HCT116 (cell line): ENCODE measurements at regions not wholly inside any gene's neighbourhood (a gene's known extent, or its start where the extent isn't known, plus 50 kb on each side); places are given as distances from the start of the nearest gene placed in this dataset.

ENCODE experiments used
- ATAC-seq: fragments of 200-7000 bp; cut with Tn5 transposase; 2 replicates; pipeline ENCODE4 v1.9.1; 2020; ENCODE audit warnings: mild to moderate bottlenecking, moderate library complexity
- BruUV-seq: library from RNA; stranded (reverse); fragments of 400-500 nt; replicated peaks from 2 replicates; lab custom pipeline; 2021; lab: Mats Ljungman, UMichigan
- CTCF ChIA-PET: fragments of 300-600 bp; sonication (Branson Sonifier 250); formaldehyde crosslinking; loops from one replicate; lab custom pipeline; 2021; ENCODE audit warnings: antibody characterized with exemption; lab: Charles Lee
- POLR2A ChIA-PET: fragments of 300-600, 350-600 bp; sonication (Branson Sonifier 250); formaldehyde crosslinking; loops from one replicate; lab custom pipeline; 2021; ENCODE audit warnings: antibody characterized with exemption; lab: Charles Lee
- RAD21 ChIA-PET, 2 experiments: fragments of 300-600 bp; sonication (Branson Sonifier 250); formaldehyde crosslinking; loops; one replicate each; lab custom pipeline; 2023; ENCODE audit warnings: low total read pairs in 2 of 2; ENCODE audit not compliant: uncharacterized antibody in 2 of 2, unreplicated experiment in 2 of 2, low non-redundant PET in 1 of 2; lab: Charles Lee
- DNase-seq: peaks from one replicate; pipeline ENCODE4 v3.0.0-alpha.2; 2010; ENCODE audit warnings: low read depth, low spot score
- H2AFZ ChIP-seq: fragments of 200-600 bp; shearing (Covaris generic), sonication (generic); 2 replicates; pipeline ENCODE4 v1.6.1; 2017; ENCODE audit warnings: low read depth, mixed run types, mixed read lengths, antibody characterized with exemption, low read length; ENCODE audit not compliant: poor library complexity, severe bottlenecking
- H3K27ac ChIP-seq: 2 replicates; pipeline ENCODE4 v1.5.1; 2012; ENCODE audit warnings: low read depth, low read length
- H3K27me3 ChIP-seq: fragments of 200-600 bp; sonication (generic); 2 replicates; pipeline ENCODE4 v1.6.1; 2016; ENCODE audit warnings: mixed run types, low read length, mixed read lengths; ENCODE audit not compliant: insufficient read depth
- H3K36me3 ChIP-seq, 2 experiments: fragments of 200-500 bp in 1 of 2; fragments of 200-600 bp in 1 of 2; sonication (Bioruptor generic) in 1 of 2; sonication (generic) in 1 of 2; 2 replicates each; pipeline versions ENCODE4 v1.5.1 to v1.6.1; 2014 to 2016; ENCODE audit warnings: low read length in 2 of 2, inconsistent platforms in 1 of 2, mixed read lengths in 1 of 2, mixed run types in 1 of 2; ENCODE audit not compliant: insufficient read depth in 2 of 2, control insufficient read depth in 1 of 2
- H3K4me1 ChIP-seq, 2 experiments: fragments of 200-600 bp in 1 of 2; sonication (generic) in 1 of 2; 2 replicates each; pipeline versions ENCODE4 v1.5.1 to v1.6.1; 2012 to 2017; ENCODE audit warnings: low read length in 2 of 2, inconsistent platforms in 1 of 2, mild to moderate bottlenecking in 1 of 2, mixed read lengths in 1 of 2, mixed run types in 1 of 2, moderate library complexity in 1 of 2; ENCODE audit not compliant: insufficient read depth in 2 of 2, control insufficient read depth in 1 of 2
- H3K4me2 ChIP-seq: fragments of 200-600 bp; sonication (generic); 2 replicates; pipeline ENCODE4 v1.6.1; 2017; ENCODE audit warnings: mixed run types, low read length, mixed read lengths
- H3K4me3 ChIP-seq, 2 experiments: fragments of 200-600 bp in 1 of 2; sonication (generic) in 1 of 2; replicated peaks in 1 of 2; 2 replicates each; pipeline ENCODE4 v1.5.1; 2011 to 2016; ENCODE audit warnings: low read length in 2 of 2, control low read depth in 1 of 2, low read depth in 1 of 2, mild to moderate bottlenecking in 1 of 2, mixed read lengths in 1 of 2, mixed run types in 1 of 2
- H3K79me2 ChIP-seq: fragments of 200-600 bp; sonication (generic); 2 replicates; pipeline ENCODE4 v1.6.1; 2017; ENCODE audit warnings: mild to moderate bottlenecking, mixed run types, low read length, moderate library complexity, mixed read lengths; ENCODE audit not compliant: insufficient read depth
- H3K9ac ChIP-seq: fragments of 200-600 bp; sonication (generic); 2 replicates; pipeline ENCODE4 v1.6.1; 2016; ENCODE audit warnings: low read length, mixed read lengths
- H3K9me2 ChIP-seq: fragments of 200-600 bp; sonication (generic), shearing (Covaris generic); 2 replicates; pipeline ENCODE4 v1.6.1; 2017; ENCODE audit warnings: mixed run types, mild to moderate bottlenecking, moderate library complexity; ENCODE audit not compliant: insufficient read depth
- H3K9me3 ChIP-seq, 2 experiments: fragments of 200-500 bp in 1 of 2; fragments of 200-600 bp in 1 of 2; sonication (Bioruptor generic) in 1 of 2; sonication (generic) in 1 of 2; 2 replicates each; pipeline ENCODE4 v1.6.1; 2014 to 2017; ENCODE audit warnings: low read length in 2 of 2, mixed read lengths in 2 of 2, inconsistent platforms in 1 of 2, low read depth in 1 of 2, mild to moderate bottlenecking in 1 of 2, mixed run types in 1 of 2, moderate library complexity in 1 of 2; ENCODE audit not compliant: control insufficient read depth in 1 of 2, insufficient read depth in 1 of 2
- H4K20me1 ChIP-seq: fragments of 200-600 bp; sonication (generic), shearing (Covaris generic); 2 replicates; pipeline ENCODE4 v1.6.1; 2017; ENCODE audit warnings: mixed run types, mild to moderate bottlenecking, moderate library complexity; ENCODE audit not compliant: insufficient read depth
- CBX3 ChIP-seq: IDR thresholded peaks from 2 replicates; pipeline ENCODE4 v1.6.1; 2012; ENCODE audit warnings: low read depth
- EGR1 ChIP-seq: IDR thresholded peaks from 2 replicates; pipeline ENCODE4 v1.6.1; 2012; ENCODE audit warnings: low read depth
- POLR2A ChIP-seq: IDR thresholded peaks from 2 replicates; pipeline ENCODE4 v1.7.0; 2011; ENCODE audit warnings: borderline replicate concordance; ENCODE audit not compliant: insufficient read depth, insufficient read length; ENCODE audit errors: extremely low read depth
- POLR2AphosphoS5 ChIP-seq: IDR thresholded peaks from 2 replicates; pipeline ENCODE4 v1.6.1; 2011; ENCODE audit warnings: mild to moderate bottlenecking, low read depth, low read length, moderate library complexity
- RAD21 ChIP-seq: IDR thresholded peaks from 2 replicates; pipeline ENCODE4 v1.6.1; 2012; ENCODE audit warnings: low read depth, mild to moderate bottlenecking
- SIN3A ChIP-seq: IDR thresholded peaks from 2 replicates; pipeline ENCODE4 v1.6.1; 2012; ENCODE audit warnings: low read depth
- SRF ChIP-seq: IDR thresholded peaks from 2 replicates; pipeline ENCODE4 v1.6.1; 2012; ENCODE audit warnings: low read depth
- TCF7L2 ChIP-seq: IDR thresholded peaks from 2 replicates; pipeline ENCODE4 v1.7.0; 2011; ENCODE audit warnings: borderline replicate concordance, inconsistent platforms; ENCODE audit not compliant: insufficient read depth, insufficient read length; ENCODE audit errors: extremely low read depth
- YY1 ChIP-seq: IDR thresholded peaks from 2 replicates; pipeline ENCODE4 v1.6.1; 2011; ENCODE audit warnings: low read length, low read depth, moderate library complexity, mild to moderate bottlenecking; ENCODE audit not compliant: insufficient replicate concordance; ENCODE audit errors: extremely low read depth
- ZFX ChIP-seq: fragments of 450-650 bp; IDR thresholded peaks from 2 replicates; pipeline ENCODE4 v1.6.1; 2017
- intact Hi-C: fragments of 100-400 bp; cut with micrococcal nuclease; formaldehyde crosslinking; loops from 2 replicates; pipeline ENCODE4 v1.10.0; 2022
- TF ChIP-seq, protein P1 (sequence below), 3 experiments: fragments of 200-600 bp in 1 of 3; sonication (generic) in 1 of 3; IDR thresholded peaks in 2 of 3; conservative IDR thresholded peaks in 1 of 3; 2 replicates each; pipeline ENCODE4 v1.5.1; 2012 to 2017; ENCODE audit warnings: low read depth in 2 of 3, low read length in 2 of 3, antibody characterized with exemption in 1 of 3, borderline replicate concordance in 1 of 3, control low read depth in 1 of 3, mild to moderate bottlenecking in 1 of 3, mixed read lengths in 1 of 3, mixed run types in 1 of 3, moderate library complexity in 1 of 3; ENCODE audit not compliant: insufficient read depth in 1 of 3
- TF ChIP-seq, protein P2 (sequence below): IDR thresholded peaks from 2 replicates; pipeline ENCODE4 v1.6.1; 2012
- TF ChIP-seq, protein P3 (sequence below): IDR thresholded peaks from 2 replicates; pipeline ENCODE4 v1.6.1; 2012; ENCODE audit warnings: low read depth
- TF ChIP-seq, protein P4 (sequence below): IDR thresholded peaks from 2 replicates; pipeline ENCODE4 v1.6.1; 2011; ENCODE audit warnings: mild to moderate bottlenecking, low read length, moderate library complexity; ENCODE audit not compliant: insufficient replicate concordance; ENCODE audit errors: extremely low read depth

DNA sequence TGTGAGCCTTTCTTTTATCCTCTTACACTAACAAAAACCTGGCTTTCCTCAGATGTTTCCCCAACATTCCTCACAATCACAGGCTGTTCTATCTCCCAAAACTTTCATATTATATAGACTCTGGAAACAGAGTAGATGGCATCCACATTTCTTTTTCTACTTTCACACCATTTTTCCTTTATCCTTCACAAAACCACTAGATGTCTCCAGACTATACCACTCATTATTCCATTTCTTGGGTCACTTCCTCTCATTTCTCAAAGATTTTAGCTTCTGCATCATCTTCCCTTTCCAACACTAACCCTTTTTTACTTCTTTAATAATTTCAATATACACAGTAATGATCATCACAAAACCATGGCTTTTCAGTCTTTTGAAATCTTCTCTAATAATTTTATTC lies 286.0 kb upstream of the DEPDC1 start:
- no peak overlapping the region for H3K27ac ChIP-seq
- ChIA-PET CTCF (no interaction called here), RAD21 (no interaction called here), POLR2A (no interaction called here)
- no peak overlapping the region for H2AFZ ChIP-seq
- no peaks in the 10 kb centered on the region for H3K4me1 ChIP-seq
- H3K36me3 ChIP-seq: no peaks in the 10 kb centered on the region
- TF ChIP-seq, protein P1, sequence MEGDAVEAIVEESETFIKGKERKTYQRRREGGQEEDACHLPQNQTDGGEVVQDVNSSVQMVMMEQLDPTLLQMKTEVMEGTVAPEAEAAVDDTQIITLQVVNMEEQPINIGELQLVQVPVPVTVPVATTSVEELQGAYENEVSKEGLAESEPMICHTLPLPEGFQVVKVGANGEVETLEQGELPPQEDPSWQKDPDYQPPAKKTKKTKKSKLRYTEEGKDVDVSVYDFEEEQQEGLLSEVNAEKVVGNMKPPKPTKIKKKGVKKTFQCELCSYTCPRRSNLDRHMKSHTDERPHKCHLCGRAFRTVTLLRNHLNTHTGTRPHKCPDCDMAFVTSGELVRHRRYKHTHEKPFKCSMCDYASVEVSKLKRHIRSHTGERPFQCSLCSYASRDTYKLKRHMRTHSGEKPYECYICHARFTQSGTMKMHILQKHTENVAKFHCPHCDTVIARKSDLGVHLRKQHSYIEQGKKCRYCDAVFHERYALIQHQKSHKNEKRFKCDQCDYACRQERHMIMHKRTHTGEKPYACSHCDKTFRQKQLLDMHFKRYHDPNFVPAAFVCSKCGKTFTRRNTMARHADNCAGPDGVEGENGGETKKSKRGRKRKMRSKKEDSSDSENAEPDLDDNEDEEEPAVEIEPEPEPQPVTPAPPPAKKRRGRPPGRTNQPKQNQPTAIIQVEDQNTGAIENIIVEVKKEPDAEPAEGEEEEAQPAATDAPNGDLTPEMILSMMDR (IDR thresholded peaks at IDR 0.05 in 2 of 3, conservative IDR thresholded peaks at IDR 0.05 in 1 of 3; ENCODE audit: borderline replicate concordance in 1 of 3, insufficient read depth in 1 of 3, low read depth in 2 of 3, low read length in 2 of 3): peak in 2 of 3 experiments; percentile 6 to 27; a peak in 1 of 6 replicates
- TF ChIP-seq SIN3A (no peak), RAD21 (peak; percentile 33; the same call in 1 of the 2 replicates), CBX3 (no peak)
- TF ChIP-seq, protein P2, sequence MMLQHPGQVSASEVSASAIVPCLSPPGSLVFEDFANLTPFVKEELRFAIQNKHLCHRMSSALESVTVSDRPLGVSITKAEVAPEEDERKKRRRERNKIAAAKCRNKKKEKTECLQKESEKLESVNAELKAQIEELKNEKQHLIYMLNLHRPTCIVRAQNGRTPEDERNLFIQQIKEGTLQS: no peak
- ATAC-seq: no peak
- no peak overlapping the region for H3K4me2 ChIP-seq
- no peak overlapping the region for H3K9ac ChIP-seq
- no peaks in the 10 kb centered on the region for H3K9me3 ChIP-seq
- H4K20me1 ChIP-seq: no peaks in the 10 kb centered on the region
- intact Hi-C loops: no loop called here
- no peak overlapping the region for H3K4me3 ChIP-seq
- no peaks in the 10 kb centered on the region for H3K79me2 ChIP-seq
- no peaks in the 10 kb centered on the region for H3K27me3 ChIP-seq
- no peaks in the 10 kb centered on the region for H3K9me2 ChIP-seq
- no peak for DNase-seq
- no TSS peak for BruUV-seq

DNA sequence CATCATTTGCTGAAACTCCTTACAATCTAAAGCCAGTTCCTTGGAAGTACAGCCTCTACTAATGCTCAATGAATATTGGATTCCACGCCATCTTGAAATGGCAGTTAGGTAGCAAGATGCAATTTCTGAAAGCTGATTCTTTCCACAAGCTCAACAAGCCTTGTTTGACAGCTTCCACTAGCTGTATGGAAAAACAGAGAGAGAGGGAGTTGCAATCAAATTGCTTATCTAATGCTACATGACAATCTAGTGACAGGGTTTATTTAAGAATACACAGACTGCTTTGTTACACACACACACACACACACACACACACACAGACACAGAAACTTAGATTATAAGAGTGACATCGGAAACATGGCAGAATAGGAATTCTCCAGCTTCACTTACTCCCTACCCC lies 288.4 kb upstream of the DEPDC1 start:
- no peaks in the 10 kb centered on the region for H3K9me3 ChIP-seq
- ChIA-PET POLR2A (no interaction called here), CTCF (no interaction called here), RAD21 (no interaction called here)
- no peak overlapping the region for H3K4me3 ChIP-seq
- H3K9ac ChIP-seq: no peak overlapping the region
- H4K20me1 ChIP-seq: no peaks in the 10 kb centered on the region
- no peaks in the 10 kb centered on the region for H3K27me3 ChIP-seq
- no peaks in the 10 kb centered on the region for H3K36me3 ChIP-seq
- no peaks in the 10 kb centered on the region for H3K4me1 ChIP-seq
- no peak overlapping the region for H2AFZ ChIP-seq
- H3K4me2 ChIP-seq: no peak overlapping the region
- ATAC-seq (no peak), DNase-seq (no peak)
- H3K9me2 ChIP-seq: no peaks in the 10 kb centered on the region
- intact Hi-C loops: no loop called here
- H3K79me2 ChIP-seq: no peaks in the 10 kb centered on the region
- no peak overlapping the region for H3K27ac ChIP-seq
- BruUV-seq: no TSS peak
- TF ChIP-seq, protein P3, sequence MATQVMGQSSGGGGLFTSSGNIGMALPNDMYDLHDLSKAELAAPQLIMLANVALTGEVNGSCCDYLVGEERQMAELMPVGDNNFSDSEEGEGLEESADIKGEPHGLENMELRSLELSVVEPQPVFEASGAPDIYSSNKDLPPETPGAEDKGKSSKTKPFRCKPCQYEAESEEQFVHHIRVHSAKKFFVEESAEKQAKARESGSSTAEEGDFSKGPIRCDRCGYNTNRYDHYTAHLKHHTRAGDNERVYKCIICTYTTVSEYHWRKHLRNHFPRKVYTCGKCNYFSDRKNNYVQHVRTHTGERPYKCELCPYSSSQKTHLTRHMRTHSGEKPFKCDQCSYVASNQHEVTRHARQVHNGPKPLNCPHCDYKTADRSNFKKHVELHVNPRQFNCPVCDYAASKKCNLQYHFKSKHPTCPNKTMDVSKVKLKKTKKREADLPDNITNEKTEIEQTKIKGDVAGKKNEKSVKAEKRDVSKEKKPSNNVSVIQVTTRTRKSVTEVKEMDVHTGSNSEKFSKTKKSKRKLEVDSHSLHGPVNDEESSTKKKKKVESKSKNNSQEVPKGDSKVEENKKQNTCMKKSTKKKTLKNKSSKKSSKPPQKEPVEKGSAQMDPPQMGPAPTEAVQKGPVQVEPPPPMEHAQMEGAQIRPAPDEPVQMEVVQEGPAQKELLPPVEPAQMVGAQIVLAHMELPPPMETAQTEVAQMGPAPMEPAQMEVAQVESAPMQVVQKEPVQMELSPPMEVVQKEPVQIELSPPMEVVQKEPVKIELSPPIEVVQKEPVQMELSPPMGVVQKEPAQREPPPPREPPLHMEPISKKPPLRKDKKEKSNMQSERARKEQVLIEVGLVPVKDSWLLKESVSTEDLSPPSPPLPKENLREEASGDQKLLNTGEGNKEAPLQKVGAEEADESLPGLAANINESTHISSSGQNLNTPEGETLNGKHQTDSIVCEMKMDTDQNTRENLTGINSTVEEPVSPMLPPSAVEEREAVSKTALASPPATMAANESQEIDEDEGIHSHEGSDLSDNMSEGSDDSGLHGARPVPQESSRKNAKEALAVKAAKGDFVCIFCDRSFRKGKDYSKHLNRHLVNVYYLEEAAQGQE: no peak
- TF ChIP-seq ZFX (no peak), TCF7L2 (no peak), POLR2AphosphoS5 (no peak), EGR1 (no peak), POLR2A (no peak), SRF (no peak), YY1 (no peak)
- TF ChIP-seq, protein P4, sequence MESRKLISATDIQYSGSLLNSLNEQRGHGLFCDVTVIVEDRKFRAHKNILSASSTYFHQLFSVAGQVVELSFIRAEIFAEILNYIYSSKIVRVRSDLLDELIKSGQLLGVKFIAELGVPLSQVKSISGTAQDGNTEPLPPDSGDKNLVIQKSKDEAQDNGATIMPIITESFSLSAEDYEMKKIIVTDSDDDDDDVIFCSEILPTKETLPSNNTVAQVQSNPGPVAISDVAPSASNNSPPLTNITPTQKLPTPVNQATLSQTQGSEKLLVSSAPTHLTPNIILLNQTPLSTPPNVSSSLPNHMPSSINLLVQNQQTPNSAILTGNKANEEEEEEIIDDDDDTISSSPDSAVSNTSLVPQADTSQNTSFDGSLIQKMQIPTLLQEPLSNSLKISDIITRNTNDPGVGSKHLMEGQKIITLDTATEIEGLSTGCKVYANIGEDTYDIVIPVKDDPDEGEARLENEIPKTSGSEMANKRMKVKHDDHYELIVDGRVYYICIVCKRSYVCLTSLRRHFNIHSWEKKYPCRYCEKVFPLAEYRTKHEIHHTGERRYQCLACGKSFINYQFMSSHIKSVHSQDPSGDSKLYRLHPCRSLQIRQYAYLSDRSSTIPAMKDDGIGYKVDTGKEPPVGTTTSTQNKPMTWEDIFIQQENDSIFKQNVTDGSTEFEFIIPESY: no peak
